Stromal cell of bone marrow (primary cell): ENCODE measurements at regions not wholly inside any gene's neighbourhood (a gene's known extent, or its start where the extent isn't known, plus 50 kb on each side); places are given as distances from the start of the nearest gene placed in this dataset.
"Not testable (repeated sequence)": the region's sequence is repeated elsewhere in the genome, so short reads cannot be mapped to it uniquely, and the experiment has no call there.

Experiments used
- DNase-seq: peaks from one replicate; pipeline ENCODE4 v3.0.0-alpha.2; 2012; ENCODE audit warnings: low read depth

GRCh38 chr6:6978731-6979130 is 129.0 kb upstream of the RREB1 start:
- no peak for DNase-seq

GRCh38 chr6:6980999-6981597 is 126.7 kb upstream of the RREB1 start:
- DNase-seq = no peak

- no peak for DNase-seq
Observed at GRCh38 chr6:6981681-6982322, 126.0 kb upstream of the RREB1 start.

GRCh38 chr6:6982663-6983062 is 125.1 kb upstream of the RREB1 start:
- DNase-seq = no peak

- DNase-seq = no peak
Observed at GRCh38 chr6:6984585-6985366, 123.0 kb upstream of the RREB1 start.

GRCh38 chr6:6986344-6986743 is 121.4 kb upstream of the RREB1 start:
- no peak for DNase-seq

GRCh38 chr6:6987749-6988148 is 120.0 kb upstream of the RREB1 start:
- DNase-seq = no peak

GRCh38 chr6:6990059-6990458 is 117.7 kb upstream of the RREB1 start:
- DNase-seq = not testable (repeated sequence)

- peak; percentile 12 for DNase-seq
Observed at GRCh38 chr6:6993503-6994237, 114.1 kb upstream of the RREB1 start.

GRCh38 chr6:6994796-6995195 is 113.0 kb upstream of the RREB1 start:
- DNase-seq = no peak

- no peak for DNase-seq
Observed at GRCh38 chr6:6995328-6995727, 112.4 kb upstream of the RREB1 start.

- DNase-seq = no peak
Observed at GRCh38 chr6:6996124-6996523, 111.6 kb upstream of the RREB1 start.

GRCh38 chr6:6997263-6998193 is 110.2 kb upstream of the RREB1 start:
- DNase-seq = no peak

- peak; percentile 33 for DNase-seq
Observed at GRCh38 chr6:6998194-6998569, 109.6 kb upstream of the RREB1 start.

- no peak for DNase-seq
Observed at GRCh38 chr6:7000825-7001777, 106.7 kb upstream of the RREB1 start.

- no peak for DNase-seq
Observed at GRCh38 chr6:7003041-7003440, 104.7 kb upstream of the RREB1 start.

GRCh38 chr6:7004581-7005297 is 103.0 kb upstream of the RREB1 start:
- DNase-seq = no peak

- DNase-seq = no peak
Observed at GRCh38 chr6:7006515-7007191, 101.1 kb upstream of the RREB1 start.

GRCh38 chr6:7008451-7008988 is 99.2 kb upstream of the RREB1 start:
- no peak for DNase-seq
